ENCODE measurements at regions not wholly inside any gene's neighbourhood (a gene's known extent, or its start where the extent isn't known, plus 50 kb on each side); places are given as distances from the start of the nearest gene placed in this dataset.

GRCh38 chr17:72518159-72518732, 397.4 kb downstream of the SOX9 start:
- Histone ChIP-seq H3K27ac (no peak overlapping the region), H3K9me3 (ENCODE audit: severe bottlenecking) (no peaks in the 10 kb centered on the region)

GRCh38 chr17:72518753-72519597, 398.2 kb downstream of the SOX9 start:
- TF ChIP-seq CTCF (IDR thresholded peaks at IDR 0.05; ENCODE audit: low read depth, low read length), result no peak
- no peak overlapping the region for H3K27ac ChIP-seq
- DNase-seq, result no peak

More at GRCh38 chr17:72518159-72518732, 397.4 kb downstream of the SOX9 start:
- no peak for TF ChIP-seq CTCF (IDR thresholded peaks at IDR 0.05; ENCODE audit: low read depth, low read length)
- H3K36me3 ChIP-seq, result no peaks in the 10 kb centered on the region
- H3K27me3 ChIP-seq (ENCODE audit: insufficient read depth, low read depth, severe bottlenecking), result no peaks in the 10 kb centered on the region
- DNase-seq, result no peak
- H3K4me3 ChIP-seq (ENCODE audit: low read depth, low read length), result no peak overlapping the region

GRCh38 chr17:72519598-72519936, 398.7 kb downstream of the SOX9 start:
- Histone ChIP-seq H3K9me3 (ENCODE audit: severe bottlenecking) (no peaks in the 10 kb centered on the region), H3K27ac (no peak overlapping the region), H3K27me3 (ENCODE audit: insufficient read depth, low read depth, severe bottlenecking) (no peaks in the 10 kb centered on the region), H3K4me3 (ENCODE audit: low read depth, low read length) (no peak overlapping the region), H3K36me3 (no peaks in the 10 kb centered on the region)
- no peak for TF ChIP-seq CTCF (IDR thresholded peaks at IDR 0.05; ENCODE audit: low read depth, low read length)
- DNase-seq, result no peak

More at GRCh38 chr17:72518753-72519597, 398.2 kb downstream of the SOX9 start:
- no peaks in the 10 kb centered on the region for H3K9me3 ChIP-seq (ENCODE audit: severe bottlenecking)
- no peaks in the 10 kb centered on the region for H3K27me3 ChIP-seq (ENCODE audit: insufficient read depth, low read depth, severe bottlenecking)
- H3K4me3 ChIP-seq (ENCODE audit: low read depth, low read length), result no peak overlapping the region
- H3K36me3 ChIP-seq, result no peaks in the 10 kb centered on the region

GRCh38 chr17:72520665-72521303, 400.0 kb downstream of the SOX9 start:
- Histone ChIP-seq H3K27ac (no peak overlapping the region), H3K27me3 (ENCODE audit: insufficient read depth, low read depth, severe bottlenecking) (peaks cover 6% of the 10 kb centered on the region), H3K36me3 (no peaks in the 10 kb centered on the region), H3K4me3 (ENCODE audit: low read depth, low read length) (no peak overlapping the region), H3K9me3 (ENCODE audit: severe bottlenecking) (no peaks in the 10 kb centered on the region)
- DNase-seq, result no peak
- no peak for TF ChIP-seq CTCF (IDR thresholded peaks at IDR 0.05; ENCODE audit: low read depth, low read length)

GRCh38 chr17:72523491-72523890, 402.7 kb downstream of the SOX9 start:
- peaks cover 11% of the 10 kb centered on the region for H3K27me3 ChIP-seq (ENCODE audit: insufficient read depth, low read depth, severe bottlenecking)
- H3K36me3 ChIP-seq, result no peaks in the 10 kb centered on the region
- H3K27ac ChIP-seq, result no peak overlapping the region
- no peak for DNase-seq
- H3K4me3 ChIP-seq (ENCODE audit: low read depth, low read length), result no peak overlapping the region
- no peak for TF ChIP-seq CTCF (IDR thresholded peaks at IDR 0.05; ENCODE audit: low read depth, low read length)
- no peaks in the 10 kb centered on the region for H3K9me3 ChIP-seq (ENCODE audit: severe bottlenecking)

All from WERI-Rb-1 (cell line).